HEK293 (cell line): ENCODE measurements at regions not wholly inside any gene's neighbourhood (a gene's known extent, or its start where the extent isn't known, plus 50 kb on each side); places are given as distances from the start of the nearest gene placed in this dataset.

Experiments used
- CTCF ChIP-seq: fragments of 450-650 bp; formaldehyde crosslinking; IDR thresholded peaks from 2 replicates; pipeline ENCODE4 v1.5.1; 2016; ENCODE audit warnings: missing biosample characterization, missing genetic modification characterization
- ZBTB21 ChIP-seq: fragments of 450-650 bp; formaldehyde crosslinking; IDR thresholded peaks from 2 replicates; pipeline ENCODE4 v1.5.1; 2017; ENCODE audit warnings: missing biosample characterization, missing genetic modification characterization
- ZBTB8A ChIP-seq: fragments of 450-650 bp; formaldehyde crosslinking; IDR thresholded peaks from 2 replicates; pipeline ENCODE4 v1.5.1; 2016; ENCODE audit warnings: missing biosample characterization, missing genetic modification characterization
- TF ChIP-seq, protein P1 (sequence below): fragments of 450-650 bp; formaldehyde crosslinking; conservative IDR thresholded peaks from 2 replicates; pipeline ENCODE4 v1.5.1; 2016; ENCODE audit warnings: low read depth, missing biosample characterization, missing genetic modification characterization

GRCh38 chr20:54415967-54416366 lies 59.4 kb upstream of the DOK5 start:
- TF ChIP-seq CTCF (no peak), ZBTB8A (no peak), ZBTB21 (tag by site-specific recombination) (no peak)
- TF ChIP-seq, protein P1, sequence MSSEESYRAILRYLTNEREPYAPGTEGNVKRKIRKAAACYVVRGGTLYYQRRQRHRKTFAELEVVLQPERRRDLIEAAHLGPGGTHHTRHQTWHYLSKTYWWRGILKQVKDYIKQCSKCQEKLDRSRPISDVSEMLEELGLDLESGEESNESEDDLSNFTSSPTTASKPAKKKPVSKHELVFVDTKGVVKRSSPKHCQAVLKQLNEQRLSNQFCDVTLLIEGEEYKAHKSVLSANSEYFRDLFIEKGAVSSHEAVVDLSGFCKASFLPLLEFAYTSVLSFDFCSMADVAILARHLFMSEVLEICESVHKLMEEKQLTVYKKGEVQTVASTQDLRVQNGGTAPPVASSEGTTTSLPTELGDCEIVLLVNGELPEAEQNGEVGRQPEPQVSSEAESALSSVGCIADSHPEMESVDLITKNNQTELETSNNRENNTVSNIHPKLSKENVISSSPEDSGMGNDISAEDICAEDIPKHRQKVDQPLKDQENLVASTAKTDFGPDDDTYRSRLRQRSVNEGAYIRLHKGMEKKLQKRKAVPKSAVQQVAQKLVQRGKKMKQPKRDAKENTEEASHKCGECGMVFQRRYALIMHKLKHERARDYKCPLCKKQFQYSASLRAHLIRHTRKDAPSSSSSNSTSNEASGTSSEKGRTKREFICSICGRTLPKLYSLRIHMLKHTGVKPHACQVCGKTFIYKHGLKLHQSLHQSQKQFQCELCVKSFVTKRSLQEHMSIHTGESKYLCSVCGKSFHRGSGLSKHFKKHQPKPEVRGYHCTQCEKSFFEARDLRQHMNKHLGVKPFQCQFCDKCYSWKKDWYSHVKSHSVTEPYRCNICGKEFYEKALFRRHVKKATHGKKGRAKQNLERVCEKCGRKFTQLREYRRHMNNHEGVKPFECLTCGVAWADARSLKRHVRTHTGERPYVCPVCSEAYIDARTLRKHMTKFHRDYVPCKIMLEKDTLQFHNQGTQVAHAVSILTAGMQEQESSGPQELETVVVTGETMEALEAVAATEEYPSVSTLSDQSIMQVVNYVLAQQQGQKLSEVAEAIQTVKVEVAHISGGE (tag by site-specific recombination), result no peak
